Stromal cell of bone marrow (primary cell): ENCODE measurements at regions not wholly inside any gene's neighbourhood (a gene's known extent, or its start where the extent isn't known, plus 50 kb on each side); places are given as distances from the start of the nearest gene placed in this dataset.
A peak's percentile ranks its signal among the peaks of the same experiment; 100 is the strongest.

Source experiments
- DNase-seq: peaks from one replicate; pipeline ENCODE4 v3.0.0-alpha.2; 2012; ENCODE audit warnings: low read depth

DNA sequence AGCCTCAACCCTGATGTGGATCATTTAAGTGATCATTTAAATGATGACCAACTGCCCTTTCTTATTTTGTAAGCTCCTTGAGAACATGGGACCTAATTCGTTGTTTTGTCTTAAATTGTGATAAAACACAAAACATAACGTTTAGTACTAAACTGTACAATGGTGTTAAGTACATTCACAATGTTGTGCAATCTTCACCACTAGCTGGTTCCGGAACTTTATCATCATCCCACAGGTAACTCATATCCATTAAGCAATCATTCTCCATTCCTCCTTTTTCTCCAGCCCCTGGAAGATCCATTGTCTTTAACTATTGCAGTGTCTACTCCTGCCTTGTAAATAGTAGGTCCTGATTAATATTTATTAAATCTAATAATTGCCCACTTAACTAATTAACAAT is 460.5 kb upstream of the BRINP1 start:
- DNase-seq = no peak

DNA sequence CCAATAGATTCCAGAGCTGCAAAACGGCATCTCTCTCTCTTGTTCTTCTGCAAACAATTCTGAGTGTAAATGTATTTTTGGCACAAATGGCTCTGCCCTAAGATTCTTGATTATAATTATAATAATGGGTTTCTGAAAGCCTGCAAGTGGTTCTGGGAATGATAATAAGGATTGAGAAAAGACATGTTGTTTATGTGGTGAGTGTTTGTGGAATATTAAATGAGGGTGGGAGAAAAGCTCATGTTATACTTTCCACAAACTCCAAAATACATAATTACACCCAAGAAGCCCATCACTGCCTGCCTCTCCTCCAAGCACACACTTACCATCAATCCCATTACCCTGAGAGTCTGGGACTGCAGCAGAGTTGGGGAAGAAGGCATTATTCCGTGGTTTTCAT is 460.0 kb upstream of the BRINP1 start:
- no peak for DNase-seq

DNA sequence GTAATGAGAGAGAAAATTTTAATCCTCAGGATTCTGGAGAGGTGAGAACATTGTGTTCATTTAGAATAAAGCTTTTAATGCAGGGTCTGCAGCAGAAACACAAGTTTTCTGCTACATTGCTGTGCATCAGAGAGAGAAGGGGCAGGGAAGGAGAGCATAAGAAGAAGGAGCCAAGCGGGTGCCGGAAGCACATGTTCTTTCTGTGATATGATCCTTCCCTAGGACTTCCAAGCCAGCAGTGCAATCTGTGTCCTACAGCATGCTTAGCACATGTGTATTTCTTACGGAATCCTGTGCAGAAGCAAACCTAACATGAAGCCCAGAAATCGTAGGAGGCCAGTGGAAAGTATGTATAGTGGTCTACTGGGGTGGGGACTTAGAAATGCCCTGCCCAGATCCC is 458.3 kb upstream of the BRINP1 start:
- DNase-seq = no peak

DNA sequence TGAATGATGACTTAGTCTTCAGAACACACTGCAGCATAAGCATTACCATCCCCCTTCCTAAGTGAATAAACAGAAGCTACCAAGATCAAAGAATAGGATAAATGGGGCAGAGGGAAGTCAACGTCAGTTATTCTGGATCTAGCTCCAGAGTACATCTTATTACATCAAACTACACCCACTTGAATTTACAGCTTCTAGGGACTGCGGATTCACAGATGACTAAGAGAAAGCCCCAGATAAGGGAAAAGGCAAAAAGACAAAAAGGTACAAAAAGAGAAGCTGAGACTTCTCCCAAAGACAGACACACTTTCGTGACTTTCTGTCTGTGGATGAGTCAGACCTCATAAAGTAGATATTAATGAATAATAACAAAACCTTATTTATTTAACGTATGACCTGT is 457.9 kb upstream of the BRINP1 start:
- DNase-seq = no peak

DNA sequence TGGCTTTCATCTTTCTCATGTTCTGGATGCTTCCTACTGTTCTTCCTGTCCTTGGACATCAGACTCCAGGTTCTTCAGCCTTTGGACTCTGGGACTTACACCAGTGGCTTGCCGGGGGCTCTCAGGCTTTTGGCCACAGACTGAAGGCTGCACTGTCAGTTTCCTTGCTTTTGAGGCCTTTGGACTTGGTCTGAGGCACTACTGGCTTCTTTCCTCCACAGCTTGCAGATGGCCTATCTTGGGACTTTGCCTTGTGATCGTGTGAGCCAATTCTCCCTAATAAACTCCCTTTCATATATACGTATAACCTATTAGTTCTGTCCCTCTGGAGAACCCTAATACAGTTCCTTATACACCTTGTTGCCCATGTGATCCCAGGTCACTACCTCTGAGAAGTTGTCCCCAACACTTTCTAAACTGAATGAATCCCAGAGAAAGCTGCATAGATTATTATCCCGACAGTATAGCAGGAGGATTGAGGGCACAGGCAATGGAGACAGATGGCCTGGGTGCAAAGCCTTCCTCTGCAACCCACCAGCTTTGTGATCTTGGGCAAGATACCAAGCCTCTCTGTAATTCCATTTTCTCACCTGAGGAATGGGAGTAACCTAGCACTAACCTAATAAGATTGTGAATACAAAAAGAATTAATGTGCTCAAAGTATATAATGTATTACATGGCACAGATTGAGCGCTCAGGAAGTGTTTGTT is 449.6 kb upstream of the BRINP1 start:
- DNase-seq = no peak

DNA sequence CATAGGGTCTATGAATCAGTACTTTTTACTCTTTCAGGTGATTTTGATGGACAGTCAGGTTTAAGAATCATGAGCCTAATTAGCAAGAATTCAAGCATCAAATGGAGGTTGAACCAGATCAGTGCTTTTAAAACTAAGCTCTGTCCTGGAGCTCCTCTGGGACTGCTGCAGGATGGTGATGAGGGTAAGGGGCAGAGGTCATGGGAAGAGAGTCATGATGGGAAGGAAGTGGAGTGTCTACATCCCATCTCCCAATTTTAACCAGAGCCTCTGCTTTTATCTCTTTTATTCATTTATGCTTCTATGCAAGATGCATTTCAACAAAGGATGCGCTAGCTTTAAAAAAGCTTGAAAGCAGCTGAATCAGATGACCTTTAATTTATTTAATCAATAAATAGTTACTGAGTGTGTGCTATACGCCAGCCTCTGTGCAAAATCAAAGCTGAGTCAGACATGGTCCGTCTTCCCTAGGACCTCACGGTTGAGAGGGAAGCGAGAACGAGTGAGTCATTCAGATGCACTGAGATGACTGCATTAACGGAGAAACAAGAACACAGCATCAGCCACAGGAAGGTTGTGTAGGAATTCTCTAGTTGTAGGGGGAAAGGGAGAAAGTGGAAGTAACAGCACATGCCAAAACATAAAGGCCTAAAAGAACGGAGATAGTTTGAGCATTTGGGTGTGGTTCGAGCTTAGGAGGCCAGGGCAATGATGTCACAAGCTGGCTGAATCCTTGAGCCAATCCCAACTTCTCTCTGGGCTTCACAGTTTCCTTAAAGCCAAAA is 441.6 kb upstream of the BRINP1 start:
- DNase-seq = peak; percentile 68

DNA sequence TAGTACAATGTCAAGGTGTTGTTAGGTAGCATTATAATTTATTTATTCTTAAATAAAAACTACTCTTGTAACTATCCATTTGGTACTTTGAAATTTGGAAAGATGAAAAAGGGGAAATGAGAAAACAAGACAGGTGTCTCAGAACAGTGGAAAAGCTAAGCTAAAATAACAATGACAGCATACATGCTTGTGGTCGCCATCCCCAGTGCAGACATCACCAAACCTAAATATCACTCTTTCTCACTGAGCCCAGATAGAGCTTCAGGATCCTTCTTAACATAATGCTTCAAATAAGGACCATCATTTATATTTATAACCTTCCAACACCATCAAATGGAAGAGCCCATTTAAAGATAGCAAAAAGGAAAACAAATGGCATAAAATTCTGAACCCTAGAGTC is 434.4 kb upstream of the BRINP1 start:
- no peak for DNase-seq

DNA sequence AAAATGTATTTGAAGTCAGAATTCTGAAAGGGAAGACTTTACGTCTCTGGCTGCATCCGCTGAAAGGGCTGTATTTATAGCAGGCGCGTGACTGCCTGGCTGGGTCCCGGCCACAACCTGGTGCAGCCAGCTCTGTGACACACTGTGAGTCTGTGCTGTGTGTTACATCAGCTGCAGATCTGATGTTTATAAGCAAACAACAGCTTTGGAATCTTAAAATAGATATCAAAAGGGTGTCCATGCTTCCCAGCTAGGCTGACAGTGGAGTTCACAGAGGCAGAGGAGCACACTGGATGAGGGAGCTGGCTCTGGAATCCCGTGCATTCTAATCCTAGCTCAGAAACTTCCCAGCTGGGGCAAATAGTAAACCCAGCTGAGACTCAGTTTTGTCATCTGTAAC is 433.4 kb upstream of the BRINP1 start:
- DNase-seq = peak; percentile 57

DNA sequence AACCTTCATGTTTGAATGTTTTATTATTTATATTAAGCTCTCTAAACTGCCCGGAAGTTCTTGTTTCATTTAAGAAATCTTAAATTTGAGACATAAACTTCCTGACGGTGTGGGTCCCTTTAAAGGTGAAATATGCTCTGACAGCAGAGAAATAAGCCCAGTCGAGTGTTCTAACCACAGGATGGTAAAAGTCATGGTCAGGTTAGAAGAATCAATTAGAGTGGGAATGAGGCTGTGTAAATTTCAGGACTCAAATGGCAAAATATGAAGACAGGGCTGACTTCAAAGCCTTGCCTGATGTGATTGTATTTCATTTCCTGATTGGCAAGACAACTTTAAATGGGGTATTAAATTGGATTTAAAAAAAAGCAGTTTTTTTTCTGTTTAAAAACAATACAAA is 432.9 kb upstream of the BRINP1 start:
- no peak for DNase-seq

DNA sequence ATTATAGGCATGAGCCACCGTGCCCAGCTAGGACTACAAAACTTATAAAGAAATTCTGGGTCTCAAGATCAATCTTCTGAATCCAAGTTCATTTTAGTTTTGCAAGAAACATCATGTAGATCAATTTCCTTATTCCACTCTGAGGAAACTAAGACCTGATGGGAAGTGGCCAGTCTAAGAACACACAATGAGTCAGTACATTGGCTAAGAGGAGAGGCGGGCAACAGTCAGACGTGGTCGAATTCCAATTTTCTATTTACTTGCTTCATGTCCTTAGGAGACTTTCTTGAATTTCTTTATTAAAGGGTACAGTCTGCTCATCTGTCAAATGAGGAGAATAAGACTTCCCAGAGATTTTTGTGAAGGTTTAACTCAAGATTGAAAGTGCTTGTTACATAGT is 432.1 kb upstream of the BRINP1 start:
- peak; percentile 77 for DNase-seq

DNA sequence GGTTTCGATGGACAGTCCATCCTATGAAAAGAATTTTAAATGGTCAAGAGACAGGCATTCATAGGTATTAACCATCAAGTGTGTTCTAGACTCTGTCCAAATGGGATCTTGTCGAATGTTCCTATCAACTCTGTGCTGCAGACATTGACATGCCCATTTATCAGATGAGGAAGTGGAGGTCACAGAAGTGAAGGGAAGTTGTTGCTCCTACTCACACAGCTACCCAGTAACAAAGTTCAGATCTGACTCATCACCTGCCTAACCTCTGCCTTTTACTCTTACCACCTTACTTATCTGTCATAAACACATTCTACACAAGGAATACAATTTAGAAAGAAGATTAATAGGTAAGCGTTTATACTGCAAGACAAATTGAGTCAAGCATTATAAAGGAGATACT is 426.2 kb upstream of the BRINP1 start:
- no peak for DNase-seq

DNA sequence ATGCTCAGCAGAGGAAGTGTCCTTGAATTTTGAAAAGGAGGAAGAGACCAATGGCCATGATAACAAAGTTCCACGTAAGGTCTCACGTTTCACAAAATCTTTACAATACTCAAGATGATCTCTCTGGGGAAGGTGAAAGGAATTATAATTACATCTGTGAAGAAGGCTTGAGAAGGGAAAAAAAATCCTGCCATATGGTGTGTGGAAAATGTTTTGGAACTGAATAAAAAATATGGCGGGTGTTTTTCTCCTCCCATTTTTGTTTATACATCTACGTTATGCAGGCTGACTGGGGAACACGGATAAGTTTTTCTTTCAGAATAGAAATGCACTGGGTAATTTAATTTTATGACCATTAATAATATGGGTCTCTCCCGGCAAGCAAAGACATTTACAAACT is 425.6 kb upstream of the BRINP1 start:
- no peak for DNase-seq

DNA sequence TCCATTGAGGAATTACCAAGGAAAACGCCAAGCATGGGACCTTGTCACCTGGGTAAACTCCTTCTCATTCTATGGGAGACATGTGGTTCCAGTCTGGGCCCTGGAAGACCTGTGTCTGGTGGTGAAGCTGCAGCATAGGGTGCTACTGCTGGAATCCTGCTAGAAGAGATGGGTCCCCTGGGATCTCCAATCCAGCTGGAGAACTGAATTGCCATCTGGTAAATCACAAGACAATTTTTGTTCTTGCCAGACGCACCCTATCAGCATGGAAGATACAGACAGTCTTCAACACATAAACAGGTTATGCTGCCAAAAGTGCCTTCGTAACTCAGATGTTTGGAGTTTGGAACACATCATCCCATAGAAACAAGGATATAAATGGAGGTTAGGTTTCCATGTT is 424.0 kb upstream of the BRINP1 start:
- DNase-seq = no peak

DNA sequence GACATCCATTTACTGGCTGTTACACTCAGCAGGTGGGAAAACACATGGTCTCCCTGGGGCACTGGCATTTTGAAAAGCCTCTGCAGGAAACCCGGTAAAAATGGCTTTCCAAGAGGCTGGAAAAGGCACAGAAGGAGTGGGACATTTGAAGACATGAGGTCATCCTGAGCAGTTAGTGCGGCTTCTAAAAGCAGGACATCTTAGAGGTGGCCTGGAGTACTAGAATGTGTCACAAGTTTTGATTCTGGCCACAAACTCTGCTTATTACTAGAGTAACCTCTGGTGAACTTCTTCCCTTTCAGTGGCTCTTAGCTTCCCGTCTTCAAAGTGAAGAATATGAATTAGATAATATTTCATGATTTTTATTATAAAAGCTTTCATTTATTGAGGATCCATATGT is 423.0 kb upstream of the BRINP1 start:
- DNase-seq = no peak

DNA sequence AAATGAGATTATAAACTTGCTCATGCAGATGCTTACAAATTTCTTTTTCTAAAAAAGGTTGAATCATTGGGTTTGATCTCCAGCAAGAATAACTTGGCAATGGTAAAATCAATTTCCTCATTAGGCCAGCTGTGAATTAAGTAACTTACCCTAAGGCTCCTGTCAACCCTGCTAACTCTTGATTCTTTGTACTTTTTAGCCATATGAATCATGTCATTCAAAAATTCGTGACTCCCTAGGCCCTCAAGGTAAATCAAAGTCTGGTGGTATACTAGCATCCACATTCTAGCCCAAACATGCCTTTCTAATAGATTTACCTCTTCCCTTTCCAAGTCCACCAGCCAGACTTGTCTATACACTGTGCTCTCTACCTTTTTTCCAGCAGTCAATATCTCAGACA is 420.8 kb upstream of the BRINP1 start:
- no peak for DNase-seq

DNA sequence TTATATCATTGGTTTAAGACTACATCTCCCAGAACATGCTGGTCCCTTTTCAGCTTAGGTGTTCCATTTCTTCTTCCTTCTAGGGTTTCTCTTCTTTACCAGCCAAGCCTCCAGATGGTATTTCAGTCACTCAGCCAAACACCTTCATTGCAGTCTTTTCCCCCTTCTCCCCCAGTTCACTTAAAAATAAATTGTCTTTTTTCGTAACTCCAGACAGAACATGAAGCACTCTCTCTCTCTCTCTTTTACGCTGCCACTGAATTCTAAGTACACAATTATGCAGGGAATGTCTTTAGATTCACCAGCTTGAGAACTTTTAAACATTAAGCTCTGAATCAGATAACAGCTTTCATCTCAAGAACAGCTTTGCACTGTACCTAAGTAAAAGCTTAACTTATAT is 419.7 kb upstream of the BRINP1 start:
- no peak for DNase-seq

DNA sequence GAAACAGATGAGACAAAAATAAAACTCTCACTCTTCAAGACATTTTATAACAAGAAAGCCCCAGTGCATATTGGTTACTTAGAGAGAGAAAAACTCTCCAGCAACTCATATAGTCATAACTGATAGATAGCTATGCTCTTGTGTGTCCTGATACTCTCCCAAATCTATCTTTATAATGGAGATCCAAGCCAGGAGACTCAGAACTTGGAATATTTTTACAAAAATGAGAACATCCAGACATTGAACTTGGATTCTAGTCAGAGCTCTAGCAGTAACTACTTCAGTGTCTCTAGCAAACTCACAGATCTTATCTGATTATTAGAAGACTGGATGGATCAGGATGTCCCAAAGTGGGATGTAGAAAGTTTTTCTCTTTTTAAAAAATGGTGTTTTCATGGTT is 412.7 kb upstream of the BRINP1 start:
- no peak for DNase-seq

DNA sequence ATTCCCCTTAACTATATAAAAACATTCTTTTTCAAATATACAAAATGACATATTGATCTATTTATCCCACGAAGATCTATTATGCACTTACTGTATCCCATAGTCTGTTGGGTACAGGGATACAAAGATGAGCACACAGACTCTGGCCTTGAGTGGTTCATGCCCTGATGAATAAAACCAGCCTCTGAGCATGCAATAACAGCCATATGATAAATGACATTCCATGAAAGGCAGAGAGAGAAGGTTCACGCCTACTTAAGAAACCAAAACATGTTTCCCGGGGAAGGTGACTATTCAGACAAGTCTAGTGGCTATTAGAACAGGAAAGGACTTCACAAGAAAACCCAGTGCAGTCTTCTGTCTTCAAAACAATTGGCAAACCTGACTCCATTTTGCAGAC is 406.2 kb upstream of the BRINP1 start:
- DNase-seq = no peak

DNA sequence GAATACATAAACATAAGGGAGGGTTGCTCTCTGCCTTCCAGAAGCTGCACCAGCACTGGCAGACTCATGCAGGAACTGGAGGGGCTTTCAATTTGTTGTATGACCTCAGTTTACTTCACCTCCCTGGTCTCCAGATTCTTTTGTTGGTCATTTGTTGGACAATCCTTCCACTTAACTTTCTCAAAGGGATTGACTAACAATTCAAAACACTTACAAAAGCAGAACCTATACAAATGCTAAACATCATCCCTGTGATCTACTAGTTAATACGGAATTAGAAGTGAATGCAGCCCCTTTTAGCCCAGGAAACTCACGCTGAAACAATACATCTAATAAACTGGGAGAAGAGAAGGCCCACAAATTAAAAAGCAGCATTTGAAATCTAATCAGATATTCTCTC is 404.6 kb upstream of the BRINP1 start:
- no peak for DNase-seq

DNA sequence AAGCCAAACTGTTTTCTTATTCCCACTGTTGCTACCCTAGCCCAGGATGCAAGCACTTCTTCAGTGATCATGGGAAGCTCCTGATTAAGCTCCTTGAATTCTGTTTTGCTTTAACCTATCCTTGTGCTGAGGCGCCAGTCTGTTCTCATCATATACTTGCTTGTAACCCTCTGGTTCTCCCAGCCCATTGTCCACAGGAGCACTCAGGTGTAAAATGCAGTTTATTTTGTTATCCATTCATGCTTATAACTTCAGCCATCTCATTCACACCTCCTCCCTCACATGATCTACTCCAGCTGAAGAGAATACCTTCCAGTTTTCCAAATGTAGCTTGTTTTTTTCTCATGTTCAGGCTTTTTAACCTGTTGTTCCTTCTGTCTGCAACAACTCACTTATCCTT is 402.1 kb upstream of the BRINP1 start:
- no peak for DNase-seq

DNA sequence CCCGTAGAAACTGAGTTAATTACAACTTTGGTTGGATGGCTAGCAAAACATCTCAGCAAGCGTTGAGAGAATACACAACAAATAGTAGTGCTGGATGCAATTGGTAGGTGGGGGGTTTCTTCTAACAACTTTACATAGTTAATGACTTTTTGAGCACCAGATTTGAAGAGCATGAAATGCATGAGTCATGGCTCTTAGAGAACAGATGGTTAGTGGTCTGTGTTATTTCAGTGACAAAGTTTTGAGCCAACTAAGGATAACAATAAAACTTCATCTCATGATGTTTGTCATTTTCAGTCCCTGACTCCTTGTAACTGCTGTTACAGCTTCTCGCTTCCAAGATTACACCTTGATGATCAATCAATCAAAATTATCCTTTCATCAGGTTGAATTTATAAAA is 399.0 kb upstream of the BRINP1 start:
- DNase-seq = no peak

DNA sequence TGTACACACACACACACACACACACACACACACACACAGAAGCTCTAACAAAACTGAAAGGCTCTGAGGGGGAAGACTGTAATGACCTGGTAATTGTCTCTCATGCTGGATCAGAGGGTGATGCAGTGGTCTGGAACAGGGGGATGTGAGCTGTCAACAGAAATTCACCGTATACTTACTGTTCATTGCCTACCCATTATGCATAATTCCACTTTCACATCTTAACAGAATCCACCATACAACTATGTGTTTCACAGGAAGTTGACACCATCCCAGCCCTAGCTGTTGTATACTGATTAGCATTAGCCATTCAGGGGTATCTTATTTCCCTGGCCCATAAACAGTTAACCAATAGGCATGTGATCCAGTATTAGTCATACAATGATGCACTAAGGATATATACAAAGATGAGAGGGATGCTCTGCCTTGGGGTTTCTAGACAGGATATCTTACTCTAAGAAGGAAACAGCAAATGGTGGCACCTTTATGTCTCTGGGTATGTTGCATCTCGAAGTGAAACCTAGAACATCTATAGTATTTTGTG is 396.5 kb upstream of the BRINP1 start:
- DNase-seq = no peak

DNA sequence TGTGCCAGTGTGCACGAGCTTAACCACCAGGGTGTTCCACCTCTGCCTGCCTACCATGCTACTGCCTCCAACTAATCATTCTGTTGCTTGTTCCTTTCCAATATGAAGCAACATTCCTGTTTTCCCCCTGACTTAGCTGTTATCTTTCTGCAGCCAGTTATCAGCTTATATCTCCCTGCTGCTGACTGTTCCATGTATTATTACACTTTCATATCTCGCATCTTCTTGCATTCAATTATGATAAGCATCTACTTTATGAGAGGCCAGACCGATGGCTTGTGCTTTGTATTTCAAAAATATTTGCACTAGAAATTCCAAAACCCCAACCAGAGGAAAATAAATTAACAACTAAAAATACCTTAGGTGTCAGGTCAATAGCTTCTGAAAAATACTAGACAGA is 394.0 kb upstream of the BRINP1 start:
- no peak for DNase-seq

DNA sequence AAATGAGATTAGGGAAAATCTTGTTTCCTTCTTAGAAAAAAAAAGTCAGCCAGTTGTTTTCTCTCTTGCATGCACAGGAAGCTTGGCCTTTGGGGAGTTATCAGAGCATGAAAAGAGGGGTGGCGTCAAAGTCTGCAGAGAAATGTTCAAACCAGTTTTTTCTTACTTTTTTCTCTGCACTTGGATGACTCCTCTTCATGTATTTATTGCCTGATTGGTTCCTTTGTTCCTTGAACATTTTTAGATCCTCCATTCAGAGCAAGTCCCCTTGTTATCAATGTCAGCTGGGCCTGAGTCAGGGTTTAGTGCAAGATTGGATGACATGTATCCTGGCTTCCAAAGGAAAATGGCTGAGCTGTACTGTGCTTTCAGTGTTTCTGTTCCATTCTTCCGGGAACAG is 392.6 kb upstream of the BRINP1 start:
- DNase-seq = no peak
